AG04449 (cell line): ENCODE measurements at regions not wholly inside any gene's neighbourhood (a gene's known extent, or its start where the extent isn't known, plus 50 kb on each side); places are given as distances from the start of the nearest gene placed in this dataset.

Experiments used
- CTCF ChIA-PET: fragments of 350-600 bp; formaldehyde crosslinking; extraction: SDS; loops from one replicate; lab custom pipeline; 2021; ENCODE audit warnings: antibody characterized with exemption; lab: Yijun Ruan, JAX
- POLR2A ChIA-PET: fragments of 400-600, 350-600 bp; formaldehyde crosslinking; extraction: SDS; loops from one replicate; lab custom pipeline; 2020; ENCODE audit warnings: antibody characterized with exemption, inconsistent platforms; lab: Yijun Ruan, JAX
- DNase-seq: peaks from one replicate; pipeline ENCODE4 v3.0.0-alpha.2; 2010; ENCODE audit warnings: low read depth, low spot score
- H3K4me3 ChIP-seq: 2 replicates; pipeline ENCODE4 v1.5.1; 2011; ENCODE audit warnings: low read depth, mild to moderate bottlenecking, control low read depth, low read length
- CTCF ChIP-seq: IDR thresholded peaks from one replicate; pipeline ENCODE4 v1.5.1; 2011; ENCODE audit warnings: mild to moderate bottlenecking, moderate library complexity, low read length, control low read depth, inconsistent platforms; ENCODE audit not compliant: insufficient read depth; ENCODE audit errors: missing control alignments

- POLR2A ChIA-PET, result no interaction called here
Observed at GRCh38 chr9:20212806-20213205, 409.5 kb downstream of the MLLT3 start.

GRCh38 chr9:20209391-20210340 is 412.6 kb downstream of the MLLT3 start:
- TF ChIP-seq CTCF, result no peak
- no peak overlapping the region for H3K4me3 ChIP-seq
- no peak for DNase-seq
- ChIA-PET POLR2A (no interaction called here), CTCF (no interaction called here)

More at GRCh38 chr9:20212806-20213205, 409.5 kb downstream of the MLLT3 start:
- no peak for TF ChIP-seq CTCF
- no peak for DNase-seq
- CTCF ChIA-PET, result no interaction called here
- no peak overlapping the region for H3K4me3 ChIP-seq

- no peak for DNase-seq
- ChIA-PET POLR2A (no interaction called here), CTCF (no interaction called here)
- TF ChIP-seq CTCF, result no peak
- no peak overlapping the region for H3K4me3 ChIP-seq
Observed at GRCh38 chr9:20208961-20209371, 413.3 kb downstream of the MLLT3 start.

- ChIA-PET POLR2A (no interaction called here), CTCF (interaction anchor here (0.9 kb wide), 1 partner anchor 17 kb away, joined by 3 read pairs; no protein-coding TSS in a partner anchor)
- DNase-seq, result no peak
- TF ChIP-seq CTCF, result no peak
- no peak overlapping the region for H3K4me3 ChIP-seq
Observed at GRCh38 chr9:20208226-20208625, 414.1 kb downstream of the MLLT3 start.

GRCh38 chr9:20207176-20207575 is 415.1 kb downstream of the MLLT3 start:
- ChIA-PET CTCF (interaction anchor here (0.9 kb wide), 1 partner anchor 16 kb away, joined by 3 read pairs; no protein-coding TSS in a partner anchor), POLR2A (no interaction called here)
- no peak for TF ChIP-seq CTCF
- H3K4me3 ChIP-seq, result no peak overlapping the region
- DNase-seq, result no peak

GRCh38 chr9:20205821-20206220 is 416.5 kb downstream of the MLLT3 start:
- no peak for TF ChIP-seq CTCF
- ChIA-PET POLR2A (no interaction called here), CTCF (no interaction called here)

More at GRCh38 chr9:20205821-20206220, 416.5 kb downstream of the MLLT3 start:
- no peak overlapping the region for H3K4me3 ChIP-seq
- no peak for DNase-seq
